ENCODE measurements at regions not wholly inside any gene's neighbourhood (a gene's known extent, or its start where the extent isn't known, plus 50 kb on each side); places are given as distances from the start of the nearest gene placed in this dataset.

GRCh38 chr3:117745516-117745915, 1035.9 kb downstream of the TUSC7 start:
- Histone ChIP-seq H3K4me3 (no peak overlapping the region), H3K9me1 (ENCODE audit: control insufficient read depth, insufficient read depth, low read length) (no peaks in the 10 kb centered on the region), H2AFZ (ENCODE audit: low read depth, low read length) (no peak overlapping the region), H3K36me3 (ENCODE audit: control insufficient read depth, insufficient read depth, low read length) (no peaks in the 10 kb centered on the region), H3K79me2 (ENCODE audit: control insufficient read depth, insufficient read depth, low read length) (no peaks in the 10 kb centered on the region), H3K27ac (ENCODE audit: extremely low read depth, low read depth, low read length) (no peak overlapping the region), H3K27me3 (ENCODE audit: control insufficient read depth in 2 of 2, insufficient read depth in 2 of 2, low read length in 2 of 2) (no peaks in the 10 kb centered on the region), H3K9ac (ENCODE audit: insufficient read depth in 1 of 2, low read depth in 2 of 2, low read length in 2 of 2) (no peak overlapping the region), H3K4me1 (replicated peaks in 1 of 2; ENCODE audit: control insufficient read depth in 2 of 2, insufficient read depth in 2 of 2, low read length in 2 of 2) (no peaks in the 10 kb centered on the region), H3K9me3 (replicated peaks; ENCODE audit: control insufficient read depth, insufficient read depth, low read depth, low read length) (no peaks in the 10 kb centered on the region), H4K20me1 (replicated peaks; ENCODE audit: control insufficient read depth, insufficient read depth, low read length) (no peaks in the 10 kb centered on the region), H3K4me2 (ENCODE audit: insufficient read depth, low read length) (no peak overlapping the region)
- 0% methylated on average over 4 of the region's 6 CpGs for WGBS (ENCODE audit: insufficient coverage, low coverage, missing lambda C conversion rate)
- DNase-seq (ENCODE audit: extremely low read depth in 1 of 4, low spot score in 3 of 4) (no peak), FAIRE-seq (no peak), ATAC-seq (no peak)
- intact Hi-C loops (cut with micrococcal nuclease) (no loop called here), in situ Hi-C loops (cut with MboI) (no loop called here)
- ChIA-PET POLR2A (no interaction called here), CTCF (ENCODE audit: low intra/inter-chr PET ratio) (no interaction called here)
- BruUV-seq (replicated peaks) = no TSS peak
- TF ChIP-seq EP400 (IDR thresholded peaks at IDR 0.05) = no peak
- TF ChIP-seq NFXL1 (CRISPR knock-in tag; IDR thresholded peaks at IDR 0.05) = no peak
- no peak for TF ChIP-seq MED1 (CRISPR knock-in tag; IDR thresholded peaks at IDR 0.05; ENCODE audit: borderline replicate concordance)
- TF ChIP-seq, protein P1, sequence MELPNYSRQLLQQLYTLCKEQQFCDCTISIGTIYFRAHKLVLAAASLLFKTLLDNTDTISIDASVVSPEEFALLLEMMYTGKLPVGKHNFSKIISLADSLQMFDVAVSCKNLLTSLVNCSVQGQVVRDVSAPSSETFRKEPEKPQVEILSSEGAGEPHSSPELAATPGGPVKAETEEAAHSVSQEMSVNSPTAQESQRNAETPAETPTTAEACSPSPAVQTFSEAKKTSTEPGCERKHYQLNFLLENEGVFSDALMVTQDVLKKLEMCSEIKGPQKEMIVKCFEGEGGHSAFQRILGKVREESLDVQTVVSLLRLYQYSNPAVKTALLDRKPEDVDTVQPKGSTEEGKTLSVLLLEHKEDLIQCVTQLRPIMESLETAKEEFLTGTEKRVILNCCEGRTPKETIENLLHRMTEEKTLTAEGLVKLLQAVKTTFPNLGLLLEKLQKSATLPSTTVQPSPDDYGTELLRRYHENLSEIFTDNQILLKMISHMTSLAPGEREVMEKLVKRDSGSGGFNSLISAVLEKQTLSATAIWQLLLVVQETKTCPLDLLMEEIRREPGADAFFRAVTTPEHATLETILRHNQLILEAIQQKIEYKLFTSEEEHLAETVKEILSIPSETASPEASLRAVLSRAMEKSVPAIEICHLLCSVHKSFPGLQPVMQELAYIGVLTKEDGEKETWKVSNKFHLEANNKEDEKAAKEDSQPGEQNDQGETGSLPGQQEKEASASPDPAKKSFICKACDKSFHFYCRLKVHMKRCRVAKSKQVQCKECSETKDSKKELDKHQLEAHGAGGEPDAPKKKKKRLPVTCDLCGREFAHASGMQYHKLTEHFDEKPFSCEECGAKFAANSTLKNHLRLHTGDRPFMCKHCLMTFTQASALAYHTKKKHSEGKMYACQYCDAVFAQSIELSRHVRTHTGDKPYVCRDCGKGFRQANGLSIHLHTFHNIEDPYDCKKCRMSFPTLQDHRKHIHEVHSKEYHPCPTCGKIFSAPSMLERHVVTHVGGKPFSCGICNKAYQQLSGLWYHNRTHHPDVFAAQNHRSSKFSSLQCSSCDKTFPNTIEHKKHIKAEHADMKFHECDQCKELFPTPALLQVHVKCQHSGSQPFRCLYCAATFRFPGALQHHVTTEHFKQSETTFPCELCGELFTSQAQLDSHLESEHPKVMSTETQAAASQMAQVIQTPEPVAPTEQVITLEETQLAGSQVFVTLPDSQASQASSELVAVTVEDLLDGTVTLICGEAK (IDR thresholded peaks at IDR 0.05) = no peak
- TF ChIP-seq, protein P1 (CRISPR knock-in tag; IDR thresholded peaks at IDR 0.05) = no peak
- no peak for TF ChIP-seq ZNF444 (CRISPR knock-in tag; IDR thresholded peaks at IDR 0.05)
- no peak for TF ChIP-seq POU5F1 (IDR thresholded peaks at IDR 0.05; ENCODE audit: borderline replicate concordance, low read depth, low read length, partially characterized antibody)
- TF ChIP-seq, protein P2, sequence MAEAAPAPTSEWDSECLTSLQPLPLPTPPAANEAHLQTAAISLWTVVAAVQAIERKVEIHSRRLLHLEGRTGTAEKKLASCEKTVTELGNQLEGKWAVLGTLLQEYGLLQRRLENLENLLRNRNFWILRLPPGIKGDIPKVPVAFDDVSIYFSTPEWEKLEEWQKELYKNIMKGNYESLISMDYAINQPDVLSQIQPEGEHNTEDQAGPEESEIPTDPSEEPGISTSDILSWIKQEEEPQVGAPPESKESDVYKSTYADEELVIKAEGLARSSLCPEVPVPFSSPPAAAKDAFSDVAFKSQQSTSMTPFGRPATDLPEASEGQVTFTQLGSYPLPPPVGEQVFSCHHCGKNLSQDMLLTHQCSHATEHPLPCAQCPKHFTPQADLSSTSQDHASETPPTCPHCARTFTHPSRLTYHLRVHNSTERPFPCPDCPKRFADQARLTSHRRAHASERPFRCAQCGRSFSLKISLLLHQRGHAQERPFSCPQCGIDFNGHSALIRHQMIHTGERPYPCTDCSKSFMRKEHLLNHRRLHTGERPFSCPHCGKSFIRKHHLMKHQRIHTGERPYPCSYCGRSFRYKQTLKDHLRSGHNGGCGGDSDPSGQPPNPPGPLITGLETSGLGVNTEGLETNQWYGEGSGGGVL (CRISPR knock-in tag; IDR thresholded peaks at IDR 0.05) = no peak
- no peak for TF ChIP-seq RAD51 (IDR thresholded peaks at IDR 0.05; ENCODE audit: borderline replicate concordance, low read depth)

All from K562 (cell line).